ENCODE measurements at regions not wholly inside any gene's neighbourhood (a gene's known extent, or its start where the extent isn't known, plus 50 kb on each side); places are given as distances from the start of the nearest gene placed in this dataset.

- no peaks in the 10 kb centered on the region for H3K27me3 ChIP-seq
- H3K36me3 ChIP-seq (replicated peaks in 1 of 2; ENCODE audit: insufficient read depth in 1 of 2, low read depth in 2 of 2) = no peaks in the 10 kb centered on the region
- intact Hi-C loops (cut with DNase I) = no loop called here
- no peak overlapping the region for H3K27ac ChIP-seq
- 78 to 84% methylated on average over 5 of the region's 5 CpGs for WGBS, 2 donors
- H3K4me1 ChIP-seq = no peaks in the 10 kb centered on the region
- H3K9me3 ChIP-seq = peaks cover 0 to 8% (median 0%) of the 10 kb centered on the region in 3 donors
- TF ChIP-seq POLR2A (IDR thresholded peaks at IDR 0.05) = no peak
- TF ChIP-seq, protein P1, sequence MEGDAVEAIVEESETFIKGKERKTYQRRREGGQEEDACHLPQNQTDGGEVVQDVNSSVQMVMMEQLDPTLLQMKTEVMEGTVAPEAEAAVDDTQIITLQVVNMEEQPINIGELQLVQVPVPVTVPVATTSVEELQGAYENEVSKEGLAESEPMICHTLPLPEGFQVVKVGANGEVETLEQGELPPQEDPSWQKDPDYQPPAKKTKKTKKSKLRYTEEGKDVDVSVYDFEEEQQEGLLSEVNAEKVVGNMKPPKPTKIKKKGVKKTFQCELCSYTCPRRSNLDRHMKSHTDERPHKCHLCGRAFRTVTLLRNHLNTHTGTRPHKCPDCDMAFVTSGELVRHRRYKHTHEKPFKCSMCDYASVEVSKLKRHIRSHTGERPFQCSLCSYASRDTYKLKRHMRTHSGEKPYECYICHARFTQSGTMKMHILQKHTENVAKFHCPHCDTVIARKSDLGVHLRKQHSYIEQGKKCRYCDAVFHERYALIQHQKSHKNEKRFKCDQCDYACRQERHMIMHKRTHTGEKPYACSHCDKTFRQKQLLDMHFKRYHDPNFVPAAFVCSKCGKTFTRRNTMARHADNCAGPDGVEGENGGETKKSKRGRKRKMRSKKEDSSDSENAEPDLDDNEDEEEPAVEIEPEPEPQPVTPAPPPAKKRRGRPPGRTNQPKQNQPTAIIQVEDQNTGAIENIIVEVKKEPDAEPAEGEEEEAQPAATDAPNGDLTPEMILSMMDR (IDR thresholded peaks at IDR 0.05) = no peak
- ATAC-seq (no peak), DNase-seq (no peak)
- no peak overlapping the region for H3K4me3 ChIP-seq
Observed at GRCh38 chr10:33102071-33102470, 144.0 kb upstream of the ITGB1 start.

GRCh38 chr10:33101392-33101787 is 143.4 kb upstream of the ITGB1 start:
- no peaks in the 10 kb centered on the region for H3K36me3 ChIP-seq (replicated peaks in 1 of 2; ENCODE audit: insufficient read depth in 1 of 2, low read depth in 2 of 2)
- ATAC-seq (no peak), DNase-seq (no peak)
- no peak for TF ChIP-seq POLR2A (IDR thresholded peaks at IDR 0.05)
- TF ChIP-seq, protein P1 (IDR thresholded peaks at IDR 0.05) = no peak
- WGBS, 2 donors = 70 to 77% methylated on average over 3 of the region's 3 CpGs
- H3K4me1 ChIP-seq = no peaks in the 10 kb centered on the region
- peaks cover 0 to 8% (median 0%) of the 10 kb centered on the region in 3 donors for H3K9me3 ChIP-seq
- H3K27me3 ChIP-seq = no peaks in the 10 kb centered on the region
- H3K27ac ChIP-seq = no peak overlapping the region
- intact Hi-C loops (cut with DNase I) = no loop called here
- no peak overlapping the region for H3K4me3 ChIP-seq

DNA sequence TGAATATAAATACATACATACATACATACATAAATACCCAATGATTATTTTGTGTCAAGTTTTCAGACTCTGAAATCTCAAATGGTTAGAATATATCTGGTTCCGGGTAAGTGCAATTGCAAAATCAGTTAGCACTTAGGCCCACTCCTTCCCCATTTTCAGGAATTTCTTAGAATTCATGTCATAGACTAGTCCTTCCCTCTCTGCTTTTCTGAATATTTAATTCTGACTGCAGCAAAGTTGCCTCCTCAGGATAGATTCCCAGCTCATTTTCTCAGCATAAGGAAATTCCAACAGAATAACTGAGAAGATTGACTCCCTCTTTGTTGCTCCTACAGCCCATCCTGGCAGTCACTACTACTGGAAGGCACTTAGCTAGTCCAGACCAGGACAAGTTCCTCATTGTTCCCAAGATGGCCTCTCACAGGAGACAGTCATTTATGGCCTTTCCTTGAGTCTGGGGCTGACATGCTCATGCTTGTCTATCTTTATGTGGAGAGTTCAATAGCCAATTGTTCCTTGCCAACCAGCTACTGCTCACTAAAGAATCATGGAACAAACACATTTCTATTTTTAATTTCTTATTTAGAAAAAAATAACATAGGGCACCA is 142.9 kb upstream of the ITGB1 start:
- Histone ChIP-seq H3K4me3 (no peak overlapping the region), H3K36me3 (replicated peaks in 1 of 2; ENCODE audit: insufficient read depth in 1 of 2, low read depth in 2 of 2) (no peaks in the 10 kb centered on the region), H3K9me3 (peaks cover 0 to 8% (median 0%) of the 10 kb centered on the region in 3 donors), H3K27me3 (no peaks in the 10 kb centered on the region), H3K4me1 (no peaks in the 10 kb centered on the region), H3K27ac (no peak overlapping the region)
- DNase-seq = no peak
- no peak for ATAC-seq
- no peak for TF ChIP-seq POLR2A (IDR thresholded peaks at IDR 0.05)
- TF ChIP-seq, protein P1 (IDR thresholded peaks at IDR 0.05) = no peak
- intact Hi-C loops (cut with DNase I) = no loop called here
- WGBS, 2 donors = 92 to 100% methylated on average over 1 of the region's 1 CpG

DNA sequence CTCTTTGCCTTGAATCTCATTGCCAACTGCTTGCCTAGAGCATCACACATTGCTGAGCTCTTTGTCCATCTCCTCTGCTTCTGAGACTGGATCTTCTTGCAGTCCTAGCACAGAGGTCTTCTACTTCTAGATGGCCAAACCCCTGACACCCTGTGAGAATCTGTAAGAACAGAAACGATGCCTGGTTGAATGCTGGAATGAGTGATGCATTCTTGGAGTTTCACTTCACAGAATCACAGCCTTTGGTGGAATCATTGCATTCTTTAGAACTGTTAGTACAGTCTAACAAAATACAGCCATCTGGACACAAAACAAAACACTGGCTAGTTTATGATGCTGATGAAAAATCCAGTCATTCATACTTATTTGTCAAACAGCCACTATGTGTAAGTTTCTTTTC is 141.7 kb upstream of the ITGB1 start:
- Histone ChIP-seq H3K27me3 (no peaks in the 10 kb centered on the region), H3K27ac (no peak overlapping the region), H3K4me3 (no peak overlapping the region), H3K9me3 (peaks cover 0 to 8% (median 0%) of the 10 kb centered on the region in 3 donors), H3K4me1 (no peaks in the 10 kb centered on the region), H3K36me3 (replicated peaks in 1 of 2; ENCODE audit: insufficient read depth in 1 of 2, low read depth in 2 of 2) (no peaks in the 10 kb centered on the region)
- intact Hi-C loops (cut with DNase I) = no loop called here
- no peak for TF ChIP-seq POLR2A (IDR thresholded peaks at IDR 0.05)
- TF ChIP-seq, protein P1 (IDR thresholded peaks at IDR 0.05) = no peak
- DNase-seq (no peak), ATAC-seq (no peak)
- 57 to 58% methylated on average over 1 of the region's 1 CpG for WGBS, 2 donors
